Thyroid gland (tissue), 4 donors: ENCODE measurements at regions not wholly inside any gene's neighbourhood (a gene's known extent, or its start where the extent isn't known, plus 50 kb on each side); places are given as distances from the start of the nearest gene placed in this dataset.

ENCODE experiments used
- POLR2A ChIP-seq, 2 donors: fragments of 450-650 bp; IDR thresholded peaks; one replicate each; pipeline ENCODE4 v1.6.1; 2017; ENCODE audit warnings: antibody characterized with exemption in 2 of 2, mild to moderate bottlenecking in 2 of 2, moderate library complexity in 1 of 2
- TF ChIP-seq, protein P1 (sequence below), 6 experiments: fragments of 200-600 bp in 3 of 6; fragments of 450-650 bp in 3 of 6; sonication (generic) in 3 of 6; IDR thresholded peaks; one replicate each; pipeline ENCODE4 v1.5.1; 2016 to 2019; ENCODE audit warnings: antibody characterized with exemption in 6 of 6, mild to moderate bottlenecking in 2 of 6, inconsistent platforms in 1 of 6, moderate library complexity in 1 of 6

DNA sequence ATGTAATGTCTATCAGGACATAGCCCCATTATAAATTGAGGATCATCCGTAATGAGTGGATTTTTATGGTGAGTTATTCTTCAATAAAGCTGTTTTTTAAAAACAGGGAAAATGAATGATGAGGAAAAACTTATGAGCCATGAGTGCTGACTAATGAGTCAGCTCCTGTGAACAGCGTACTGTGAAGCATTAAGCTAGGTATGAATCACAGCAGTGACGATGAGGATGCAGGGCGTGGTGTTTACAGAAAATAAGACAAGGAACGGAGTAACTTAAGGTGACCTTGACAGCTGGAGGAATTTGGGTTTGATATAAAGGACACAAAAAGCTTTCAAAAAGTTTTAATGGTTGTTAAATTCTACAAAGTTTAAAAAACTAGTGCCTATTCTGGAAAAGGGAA is 96.3 kb downstream of the FOXF2 start:
- TF ChIP-seq, protein P1, sequence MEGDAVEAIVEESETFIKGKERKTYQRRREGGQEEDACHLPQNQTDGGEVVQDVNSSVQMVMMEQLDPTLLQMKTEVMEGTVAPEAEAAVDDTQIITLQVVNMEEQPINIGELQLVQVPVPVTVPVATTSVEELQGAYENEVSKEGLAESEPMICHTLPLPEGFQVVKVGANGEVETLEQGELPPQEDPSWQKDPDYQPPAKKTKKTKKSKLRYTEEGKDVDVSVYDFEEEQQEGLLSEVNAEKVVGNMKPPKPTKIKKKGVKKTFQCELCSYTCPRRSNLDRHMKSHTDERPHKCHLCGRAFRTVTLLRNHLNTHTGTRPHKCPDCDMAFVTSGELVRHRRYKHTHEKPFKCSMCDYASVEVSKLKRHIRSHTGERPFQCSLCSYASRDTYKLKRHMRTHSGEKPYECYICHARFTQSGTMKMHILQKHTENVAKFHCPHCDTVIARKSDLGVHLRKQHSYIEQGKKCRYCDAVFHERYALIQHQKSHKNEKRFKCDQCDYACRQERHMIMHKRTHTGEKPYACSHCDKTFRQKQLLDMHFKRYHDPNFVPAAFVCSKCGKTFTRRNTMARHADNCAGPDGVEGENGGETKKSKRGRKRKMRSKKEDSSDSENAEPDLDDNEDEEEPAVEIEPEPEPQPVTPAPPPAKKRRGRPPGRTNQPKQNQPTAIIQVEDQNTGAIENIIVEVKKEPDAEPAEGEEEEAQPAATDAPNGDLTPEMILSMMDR (IDR thresholded peaks at IDR 0.05), result no peak
- no peak for TF ChIP-seq POLR2A (IDR thresholded peaks at IDR 0.05)
